ENCODE measurements at regions not wholly inside any gene's neighbourhood (a gene's known extent, or its start where the extent isn't known, plus 50 kb on each side); places are given as distances from the start of the nearest gene placed in this dataset.

GRCh38 chr11:122451911-122452310 is 203.6 kb upstream of the UBASH3B start:
- DNase-seq (ENCODE audit: low read depth): no peak

DNA sequence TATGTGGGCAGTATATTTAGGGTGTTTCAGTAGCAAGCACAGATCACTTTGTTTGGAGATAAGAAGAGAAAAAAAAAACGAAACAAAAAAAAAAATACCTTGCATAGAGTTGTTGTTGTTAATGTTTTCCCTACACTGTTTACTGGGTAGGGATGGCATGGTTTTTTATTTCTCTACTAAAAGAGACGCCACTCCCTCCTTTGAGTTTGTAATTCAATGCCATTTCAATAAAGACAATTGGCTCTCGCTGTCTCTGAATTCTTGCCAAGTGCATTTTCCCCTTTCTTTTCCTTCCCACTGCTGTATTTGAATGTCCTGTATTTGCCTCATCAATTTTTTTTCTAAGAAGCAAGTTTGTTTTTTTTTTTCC is 213.9 kb upstream of the UBASH3B start:
- DNase-seq (ENCODE audit: low read depth): no peak

- no peak for DNase-seq (ENCODE audit: low read depth)
These were observed 214.5 kb upstream of the UBASH3B start for GRCh38 chr11:122440811-122441665.

DNA sequence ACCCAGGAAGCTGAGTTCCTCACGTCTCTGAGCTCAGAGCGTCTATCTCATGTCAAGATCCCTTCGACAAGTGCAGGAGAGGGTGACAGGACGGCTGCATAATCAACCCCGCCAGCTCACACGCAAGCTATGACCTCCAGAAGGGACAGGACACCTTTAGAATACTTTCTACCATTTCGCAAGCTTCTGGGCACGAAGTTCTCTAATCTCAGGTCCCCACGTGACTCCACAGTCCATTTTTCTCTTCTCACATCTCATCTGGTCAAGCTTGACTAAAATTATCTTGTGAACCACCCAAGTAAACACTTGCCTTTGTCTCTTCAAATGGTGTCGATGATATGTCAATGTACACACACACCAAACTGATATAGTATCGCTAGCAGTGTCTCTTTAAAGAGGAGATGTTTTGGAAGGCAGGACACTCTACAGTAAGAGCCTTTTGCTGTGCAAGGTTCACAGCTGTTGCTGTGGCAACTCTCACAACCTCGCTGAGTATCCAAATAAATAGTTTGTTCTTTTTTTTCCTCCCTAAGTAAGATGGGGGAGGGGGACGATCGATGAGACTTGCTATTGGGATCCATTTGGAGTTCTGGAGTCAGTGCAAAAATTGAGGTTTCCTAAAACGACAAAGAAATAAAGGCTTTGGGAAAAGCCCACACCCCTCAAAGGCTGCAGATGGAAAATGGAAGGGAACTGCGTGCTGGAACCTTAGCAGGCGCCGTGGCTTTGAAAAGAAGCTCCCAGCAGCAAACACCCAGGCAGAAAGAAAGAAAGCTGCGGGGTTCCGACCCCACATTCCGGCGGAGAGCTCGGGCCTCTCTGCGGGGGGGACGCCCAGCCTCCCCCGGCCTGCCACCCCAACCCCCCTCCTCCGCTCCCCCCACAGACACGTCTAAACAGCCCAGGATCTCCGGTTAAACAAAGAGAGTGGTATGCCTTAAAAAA is 215.4 kb upstream of the UBASH3B start:
- DNase-seq (ENCODE audit: low read depth): no peak

DNA sequence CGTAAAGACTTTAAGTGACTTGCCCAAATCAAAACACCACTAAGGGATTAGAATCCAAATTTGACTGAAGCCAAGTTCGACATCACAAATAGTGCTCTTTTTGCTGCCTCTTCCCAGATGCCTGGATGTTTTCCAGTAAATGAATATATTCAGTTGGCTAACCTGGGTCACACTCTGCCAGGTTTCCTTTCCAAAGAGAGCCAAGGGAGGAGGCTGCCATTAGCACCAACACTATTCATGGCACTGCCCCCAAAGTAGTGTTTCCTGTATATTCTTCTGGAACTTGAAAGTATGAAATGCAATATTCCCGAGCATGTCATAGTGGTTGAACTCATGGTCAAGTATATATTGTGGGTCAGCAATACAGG is 219.3 kb upstream of the UBASH3B start:
- DNase-seq (ENCODE audit: low read depth): no peak

DNA sequence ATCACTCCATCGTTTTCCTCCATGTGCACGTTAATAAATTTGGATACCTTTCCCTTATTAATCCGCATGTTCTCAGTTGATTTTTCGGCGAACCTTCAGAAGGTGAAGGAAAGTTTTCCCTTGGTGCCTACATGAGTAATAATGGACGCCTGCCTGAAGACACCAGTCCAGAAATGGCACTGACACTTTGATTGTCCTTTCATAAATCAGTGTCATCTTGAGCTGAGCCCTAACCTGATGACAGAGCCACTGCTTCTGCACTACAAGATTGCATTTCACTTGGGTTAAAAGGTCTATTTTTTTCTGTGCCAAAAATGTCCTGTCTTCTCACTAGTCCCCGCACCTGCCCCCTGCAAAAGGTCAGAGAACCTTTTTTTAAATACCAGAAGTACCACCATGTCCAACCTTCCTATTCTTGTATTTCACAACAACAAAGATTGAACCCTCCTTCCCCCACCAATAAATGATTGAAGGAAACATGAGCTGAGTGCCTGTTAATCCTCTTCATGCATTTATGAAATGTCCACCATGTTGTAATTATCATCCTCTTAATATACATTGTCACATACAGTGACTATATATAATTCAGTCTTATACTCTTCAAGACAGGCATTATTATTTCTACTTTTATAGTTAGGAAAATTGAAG is 219.9 kb upstream of the UBASH3B start:
- no peak for DNase-seq (ENCODE audit: low read depth)

- DNase-seq (ENCODE audit: low read depth): no peak
These were observed 220.7 kb upstream of the UBASH3B start for GRCh38 chr11:122434786-122435185.

DNA sequence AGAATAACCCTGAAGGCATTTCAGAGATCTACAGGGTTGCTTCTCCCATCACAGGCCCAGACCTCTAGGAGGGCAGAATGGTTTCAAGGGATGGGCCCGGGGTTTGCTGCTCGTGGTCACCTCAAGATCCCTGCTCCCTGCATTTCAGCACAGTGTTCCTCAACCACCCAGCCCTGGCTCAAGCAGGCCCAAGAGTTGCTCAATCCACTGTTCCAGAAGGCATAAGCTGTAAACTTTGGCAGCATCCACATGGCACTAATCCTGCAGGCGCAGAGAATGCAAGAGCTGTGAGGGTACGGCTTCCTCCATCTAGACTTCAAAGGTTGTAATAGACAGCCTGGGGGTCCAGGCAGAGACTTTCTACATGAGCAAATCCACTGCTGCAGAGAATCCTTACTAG is 225.0 kb upstream of the UBASH3B start:
- no peak for DNase-seq (ENCODE audit: low read depth)

GRCh38 chr11:122426073-122426472 is 229.4 kb upstream of the UBASH3B start:
- no peak for DNase-seq (ENCODE audit: low read depth)

- no peak for DNase-seq (ENCODE audit: low read depth)
These were observed 230.9 kb upstream of the UBASH3B start for GRCh38 chr11:122424636-122425035.

GRCh38 chr11:122423886-122424285 is 231.6 kb upstream of the UBASH3B start:
- DNase-seq (ENCODE audit: low read depth): no peak

- DNase-seq (ENCODE audit: low read depth): no peak
These were observed 232.2 kb upstream of the UBASH3B start for GRCh38 chr11:122423273-122423672.

DNA sequence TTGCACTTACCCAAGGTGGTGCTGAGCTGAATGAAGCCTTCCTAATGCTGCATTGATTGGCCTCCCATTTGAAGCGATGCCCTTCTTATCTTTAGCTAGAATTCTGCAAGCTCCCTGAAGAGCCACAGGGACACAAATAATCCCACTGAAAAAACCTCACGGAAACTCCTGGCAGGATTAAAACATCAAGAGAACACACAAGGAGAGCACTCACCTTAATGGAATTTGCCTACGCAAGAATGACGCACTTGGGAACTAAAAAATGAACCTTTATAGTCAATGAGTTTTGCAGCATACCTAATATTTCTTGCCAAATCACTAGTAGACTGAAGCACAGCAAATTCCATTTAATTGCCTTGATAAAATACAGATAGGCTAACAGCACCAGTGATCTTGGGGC is 232.8 kb upstream of the UBASH3B start:
- DNase-seq (ENCODE audit: low read depth): no peak

- no peak for DNase-seq (ENCODE audit: low read depth)
These were observed 233.8 kb upstream of the UBASH3B start for GRCh38 chr11:122421702-122422101.

- DNase-seq (ENCODE audit: low read depth): no peak
These were observed 237.5 kb upstream of the UBASH3B start for GRCh38 chr11:122418032-122418431.

- DNase-seq (ENCODE audit: low read depth): no peak
These were observed 241.0 kb upstream of the UBASH3B start for GRCh38 chr11:122414406-122415018.

- no peak for DNase-seq (ENCODE audit: low read depth)
These were observed 241.8 kb upstream of the UBASH3B start for GRCh38 chr11:122413677-122414076.

- no peak for DNase-seq (ENCODE audit: low read depth)
These were observed 242.9 kb upstream of the UBASH3B start for GRCh38 chr11:122412581-122412980.

- DNase-seq (ENCODE audit: low read depth): no peak
These were observed 249.1 kb upstream of the UBASH3B start for GRCh38 chr11:122406466-122406865.

DNA sequence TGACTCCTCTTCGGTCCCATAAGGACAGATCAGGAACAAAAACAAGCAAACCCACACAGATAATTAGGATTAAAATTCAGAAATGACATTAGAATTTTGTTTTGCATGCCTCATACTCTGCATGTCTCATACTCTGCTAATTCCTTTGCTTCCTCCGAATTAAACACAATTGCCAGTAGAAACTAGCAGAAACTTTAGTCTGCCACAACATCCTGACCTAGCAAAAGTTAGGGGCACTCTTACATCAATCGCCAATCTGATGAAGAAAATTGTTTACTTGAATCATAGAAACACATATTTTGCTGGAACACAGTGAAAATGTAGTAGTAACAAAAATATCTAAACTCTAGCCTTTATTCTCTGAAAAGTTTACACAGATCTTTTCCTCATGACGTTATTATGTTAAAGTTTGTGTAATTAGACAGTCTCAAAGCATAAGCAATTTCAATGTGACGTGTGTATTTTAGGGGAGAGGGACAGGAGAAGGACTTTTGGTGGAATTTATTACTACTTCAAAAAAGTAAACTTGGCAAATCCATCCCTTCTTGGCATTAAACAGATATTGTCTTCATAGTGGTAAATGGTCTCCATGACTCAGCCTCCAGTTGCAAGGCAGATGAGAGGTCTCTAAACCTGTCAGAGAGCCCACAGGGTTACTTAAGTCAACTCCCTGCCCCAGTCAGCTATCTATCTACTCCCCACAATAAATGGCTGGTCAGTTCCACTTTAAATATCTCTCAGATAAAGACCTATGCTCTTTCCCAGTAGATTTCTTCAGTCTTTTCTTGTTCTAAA is 249.8 kb upstream of the UBASH3B start:
- no peak for DNase-seq (ENCODE audit: low read depth)

DNA sequence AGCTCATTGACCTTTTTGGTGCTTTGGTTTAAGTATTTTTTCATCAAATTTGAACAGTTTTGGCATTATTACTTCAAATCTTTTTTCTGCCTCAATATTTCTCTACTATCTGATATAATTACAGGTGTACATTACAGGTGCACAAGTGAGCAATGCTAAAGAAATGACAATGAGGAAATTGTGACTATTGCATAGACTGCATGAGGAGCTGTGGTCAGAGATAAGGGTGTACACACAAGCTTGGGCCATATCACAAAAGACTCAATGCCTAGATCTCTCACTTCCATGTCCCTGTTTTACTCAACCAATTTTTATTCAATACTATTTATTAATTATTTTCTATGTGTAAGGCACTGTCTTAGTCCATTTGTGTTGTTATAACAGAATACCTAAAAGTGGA is 251.0 kb upstream of the UBASH3B start:
- no peak for DNase-seq (ENCODE audit: low read depth)
